AG10803 (cell line): ENCODE measurements at regions not wholly inside any gene's neighbourhood (a gene's known extent, or its start where the extent isn't known, plus 50 kb on each side); places are given as distances from the start of the nearest gene placed in this dataset.
"Not testable (repeated sequence)": the region's sequence is repeated elsewhere in the genome, so short reads cannot be mapped to it uniquely, and the experiment has no call there.

Source experiments
- DNase-seq: peaks from one replicate; pipeline ENCODE4 v3.0.0; 2010; ENCODE audit warnings: low read depth
- H3K4me3 ChIP-seq: 2 replicates; pipeline ENCODE4 v1.5.1; 2011; ENCODE audit warnings: mild to moderate bottlenecking, low read length, control low read depth
- CTCF ChIP-seq: conservative IDR thresholded peaks from 2 replicates; pipeline ENCODE4 v1.5.1; 2011; ENCODE audit warnings: mild to moderate bottlenecking, low read length, control low read depth, inconsistent platforms

GRCh38 chr7:53611043-53611442 is 575.6 kb downstream of the POM121L12 start:
- TF ChIP-seq CTCF, result no peak
- no peak for DNase-seq
- H3K4me3 ChIP-seq, result no peak overlapping the region

- TF ChIP-seq CTCF, result no peak
- H3K4me3 ChIP-seq, result no peak overlapping the region
- DNase-seq, result no peak
Measured at GRCh38 chr7:53624356-53624755, 588.9 kb downstream of the POM121L12 start.

- DNase-seq, result no peak
- no peak for TF ChIP-seq CTCF
Measured at GRCh38 chr7:53628775-53629174, 593.3 kb downstream of the POM121L12 start.

GRCh38 chr7:53635251-53635650 is 599.8 kb downstream of the POM121L12 start:
- DNase-seq, H3K4me3 ChIP-seq: not testable (repeated sequence)

More at GRCh38 chr7:53628775-53629174, 593.3 kb downstream of the POM121L12 start:
- no peak overlapping the region for H3K4me3 ChIP-seq

- no peak for DNase-seq
- no peak overlapping the region for H3K4me3 ChIP-seq
- no peak for TF ChIP-seq CTCF
Measured at GRCh38 chr7:53638517-53638916, 603.1 kb downstream of the POM121L12 start.

- no peak for TF ChIP-seq CTCF
- DNase-seq, result no peak
- H3K4me3 ChIP-seq, result no peak overlapping the region
Measured at GRCh38 chr7:53641091-53641490, 605.7 kb downstream of the POM121L12 start.

GRCh38 chr7:53642361-53642760 is 606.9 kb downstream of the POM121L12 start:
- no peak overlapping the region for H3K4me3 ChIP-seq
- TF ChIP-seq CTCF, result no peak
- DNase-seq, result no peak

- no peak for TF ChIP-seq CTCF
- no peak for DNase-seq
- no peak overlapping the region for H3K4me3 ChIP-seq
Measured at GRCh38 chr7:53642866-53643265, 607.4 kb downstream of the POM121L12 start.
